Stimulated activated CD8-positive, alpha-beta memory T cell treated with anti-CD3 and anti-CD28 coated beads, Interleukin-4, amount 100 ng/mL, for 4 hours (primary cell): ENCODE measurements at regions not wholly inside any gene's neighbourhood (a gene's known extent, or its start where the extent isn't known, plus 50 kb on each side); places are given as distances from the start of the nearest gene placed in this dataset.

Experiments
- DNase-seq, 2 donors: peaks; one replicate each; pipeline ENCODE4 v3.0.0-alpha.2; 2020; ENCODE audit warnings: low read depth in 2 of 2, low spot score in 1 of 2

DNA sequence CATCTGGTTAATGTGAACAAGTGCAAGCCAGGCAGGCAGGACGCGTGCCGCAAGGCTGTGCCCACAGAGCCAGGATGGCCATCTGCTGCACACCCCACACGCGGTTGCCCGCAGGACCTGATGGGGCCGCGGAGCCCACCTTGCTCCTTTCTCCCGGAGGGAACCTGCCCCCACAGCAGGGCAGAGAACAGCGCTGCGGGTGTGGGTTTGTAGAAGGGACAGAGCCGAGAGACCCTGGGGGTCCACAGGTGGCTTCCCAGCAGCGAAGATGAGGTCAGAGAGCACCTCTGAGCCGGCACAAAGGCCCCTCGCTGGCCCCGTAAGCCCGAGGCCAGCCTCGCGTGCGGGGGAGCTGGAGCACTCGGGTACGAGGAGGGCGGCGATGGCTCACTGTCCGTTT is 460.8 kb upstream of the SALL3 start:
- no peak for DNase-seq

DNA sequence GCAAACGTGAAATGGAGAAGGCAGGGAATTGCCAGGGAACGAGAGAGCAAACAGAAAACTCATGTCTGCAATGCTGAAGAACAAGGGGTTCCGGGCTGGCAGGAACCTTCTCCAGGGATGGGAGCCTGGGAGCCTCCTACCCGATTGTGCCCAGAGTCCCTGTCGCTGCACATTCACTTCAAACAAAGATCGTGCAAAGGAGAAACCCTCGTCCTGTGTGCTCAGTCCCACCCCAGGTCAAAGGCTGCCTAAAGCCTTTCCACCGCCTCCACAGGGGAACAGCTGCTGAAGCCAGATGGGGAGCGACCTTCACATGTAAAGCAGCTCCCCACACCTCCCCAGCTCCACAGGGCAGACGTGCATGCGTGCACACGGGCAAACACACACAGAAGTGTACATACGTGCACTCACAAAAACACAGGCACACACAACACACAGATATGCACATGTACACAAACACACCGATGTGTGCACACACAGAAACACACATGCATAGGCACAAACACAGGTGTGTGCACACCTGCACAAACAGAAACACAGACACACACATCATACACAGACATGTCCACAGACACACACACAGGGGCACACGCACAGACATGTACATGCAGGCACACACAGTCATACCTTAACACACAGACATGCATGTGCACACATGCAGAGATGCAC is 460.1 kb upstream of the SALL3 start:
- no peak for DNase-seq

DNA sequence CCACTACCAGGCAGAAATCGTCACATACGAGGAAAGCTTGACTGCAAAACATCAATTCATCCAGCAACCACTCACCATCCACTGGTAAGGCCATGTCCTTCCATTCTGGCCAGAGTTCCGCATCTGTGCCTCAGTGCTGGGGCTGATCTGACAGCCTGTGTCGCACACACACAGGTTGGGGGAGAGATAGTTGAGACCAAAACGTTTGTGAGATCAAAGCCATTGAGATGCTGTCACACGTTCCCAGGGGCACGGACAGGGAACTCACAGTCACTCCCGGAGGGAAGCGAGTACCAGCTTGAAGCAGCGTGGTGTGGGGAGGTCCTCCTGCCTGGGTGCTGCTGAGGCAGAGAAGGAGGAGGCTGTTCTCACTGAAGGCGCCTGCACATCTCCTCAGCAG is 458.5 kb upstream of the SALL3 start:
- no peak for DNase-seq

GRCh38 chr18:78521744-78522143 is 457.9 kb upstream of the SALL3 start:
- no peak for DNase-seq

DNA sequence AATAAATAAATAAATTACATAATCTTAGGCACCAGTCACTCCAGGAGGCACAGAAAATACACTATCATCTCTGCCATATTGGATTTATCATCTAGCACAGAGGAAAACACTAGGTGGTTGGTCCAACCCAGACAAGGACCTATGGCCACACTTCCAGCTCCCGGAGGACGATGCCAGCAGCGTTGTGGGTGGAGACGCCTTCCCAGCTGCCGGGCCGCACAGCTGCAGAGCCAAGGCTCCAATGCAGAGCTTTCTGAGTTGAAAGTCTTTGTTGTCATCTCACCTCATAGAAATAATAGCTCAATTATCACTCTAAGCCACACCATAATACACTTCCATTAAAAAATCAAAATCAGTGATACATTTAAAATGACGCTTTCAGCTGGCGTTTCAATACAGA is 457.1 kb upstream of the SALL3 start:
- no peak for DNase-seq

DNA sequence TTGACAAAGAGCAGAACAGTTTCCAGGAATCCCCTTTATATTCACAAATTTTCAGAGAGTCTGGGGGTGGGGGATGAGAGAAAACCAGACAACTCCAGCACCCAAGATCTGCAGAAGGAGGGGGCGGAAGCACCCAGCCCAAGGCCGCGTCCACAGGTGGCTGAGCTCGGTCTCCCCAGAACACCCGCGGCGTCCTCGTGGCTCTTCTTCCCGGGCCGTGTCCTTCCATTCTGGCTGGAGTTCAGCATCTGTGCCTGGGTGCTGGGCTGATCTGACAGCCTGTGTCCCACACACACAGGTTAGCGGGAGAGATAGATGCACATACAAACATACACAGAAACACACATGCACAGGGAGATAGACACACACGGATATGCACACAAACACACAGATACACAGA is 455.8 kb upstream of the SALL3 start:
- DNase-seq, result no peak

DNA sequence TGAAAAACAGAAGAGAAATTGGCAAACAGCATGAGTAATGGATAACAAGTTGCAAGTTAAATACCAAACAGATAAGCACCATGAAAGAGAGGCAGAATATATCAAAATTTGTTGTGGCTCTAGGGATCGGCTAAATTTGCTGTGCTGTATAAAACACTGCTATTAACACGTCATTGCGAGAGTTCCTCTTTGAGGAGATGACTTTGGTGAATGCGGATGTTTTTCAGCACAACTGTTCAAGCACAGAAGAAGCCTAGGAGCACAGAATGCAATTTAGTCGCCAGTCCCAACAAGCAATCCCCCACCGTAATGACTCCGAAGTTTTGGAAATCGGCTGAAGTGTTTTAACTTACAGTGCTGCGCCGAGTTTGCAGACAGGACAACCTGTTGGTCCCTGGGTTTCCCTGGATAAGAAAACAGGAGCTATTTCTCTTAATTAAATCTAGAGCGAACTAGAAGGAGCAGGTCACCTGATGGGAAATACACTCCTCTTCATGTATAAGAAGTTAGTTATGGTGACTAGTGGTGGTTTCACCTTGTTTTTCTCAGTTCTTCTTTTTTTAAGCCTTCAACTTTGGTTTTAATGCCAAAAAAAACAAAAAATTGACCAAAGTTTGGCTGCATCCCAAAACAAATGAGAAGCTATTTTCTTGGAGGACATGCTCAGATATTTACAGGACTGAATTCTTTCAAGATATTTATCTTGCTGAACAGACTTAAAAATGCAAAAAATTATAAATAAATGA is 454.1 kb upstream of the SALL3 start:
- DNase-seq, result no peak

DNA sequence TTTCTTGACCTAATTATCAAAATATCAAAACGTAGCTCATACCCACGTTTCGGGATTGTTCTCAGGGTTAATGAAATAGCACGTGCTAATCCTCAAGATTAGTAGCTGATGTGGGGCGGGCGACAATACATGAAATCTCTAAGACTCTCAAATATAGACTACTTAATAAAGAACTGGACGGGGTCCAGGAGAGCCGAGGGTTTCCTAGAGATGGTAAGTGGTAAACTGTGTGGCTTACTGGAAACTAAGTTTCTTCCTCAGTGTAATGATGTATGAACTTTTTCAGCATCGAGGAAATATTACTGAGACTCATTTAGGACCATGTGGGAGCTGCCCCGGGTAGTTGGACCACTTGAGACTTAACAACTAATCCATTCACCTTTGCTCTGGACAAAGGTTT is 453.3 kb upstream of the SALL3 start:
- DNase-seq, result no peak

DNA sequence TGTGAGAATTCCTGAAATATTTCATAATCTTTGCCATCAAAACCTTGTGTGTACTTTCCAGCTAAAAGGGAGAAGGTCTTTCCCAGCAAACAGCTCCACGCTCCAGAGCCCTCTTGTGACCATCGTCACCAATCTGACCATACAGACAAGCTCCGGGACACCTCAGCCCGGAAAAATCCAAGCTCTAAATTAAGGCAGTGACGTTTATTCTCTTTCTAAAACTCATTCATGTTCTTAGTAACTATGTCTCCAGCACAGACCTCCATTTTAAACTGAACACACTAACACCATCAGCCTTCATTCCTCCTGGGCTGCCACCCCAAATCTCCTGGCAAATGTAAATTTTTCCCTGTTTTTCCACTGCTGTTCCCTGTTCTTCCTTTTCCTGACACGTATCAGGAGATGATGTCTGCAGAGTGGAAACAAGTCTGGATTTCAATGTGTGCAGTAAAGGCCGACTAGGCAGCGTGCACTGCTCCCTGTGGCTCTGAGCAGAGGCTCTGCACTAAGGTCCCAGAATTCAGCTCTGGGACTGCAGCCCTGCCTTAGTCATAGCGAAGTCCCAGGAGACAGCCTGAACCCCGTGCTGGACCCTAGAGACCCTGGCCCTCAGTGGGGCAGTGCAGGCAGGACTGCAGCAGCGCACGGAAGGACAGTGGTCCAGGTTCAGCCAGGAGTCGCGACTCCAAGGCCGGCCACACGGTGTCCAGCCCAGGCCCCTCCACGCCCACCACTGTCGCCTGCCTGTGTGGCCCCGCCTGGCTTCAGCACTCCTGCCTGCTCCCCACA is 452.5 kb upstream of the SALL3 start:
- DNase-seq, result no peak

DNA sequence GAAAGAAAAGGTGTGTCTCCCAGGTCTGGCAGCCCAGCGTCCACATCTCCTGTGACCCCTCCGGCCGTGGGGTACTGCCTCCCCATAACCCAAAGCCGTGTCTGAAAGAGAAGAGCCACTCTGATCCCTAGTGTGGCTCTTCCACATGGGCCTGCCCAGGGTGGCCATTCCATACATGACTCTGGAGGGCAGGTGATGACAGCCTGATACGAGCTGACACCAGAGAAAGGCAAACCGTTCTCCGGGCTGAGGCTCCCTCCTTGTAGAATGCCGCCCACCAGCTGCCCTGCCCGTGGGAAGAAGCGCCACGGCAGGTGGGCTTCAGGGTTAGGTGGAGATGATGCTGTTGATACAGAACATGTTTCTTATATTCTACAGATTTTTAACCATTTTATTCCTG is 451.6 kb upstream of the SALL3 start:
- DNase-seq, result no peak

DNA sequence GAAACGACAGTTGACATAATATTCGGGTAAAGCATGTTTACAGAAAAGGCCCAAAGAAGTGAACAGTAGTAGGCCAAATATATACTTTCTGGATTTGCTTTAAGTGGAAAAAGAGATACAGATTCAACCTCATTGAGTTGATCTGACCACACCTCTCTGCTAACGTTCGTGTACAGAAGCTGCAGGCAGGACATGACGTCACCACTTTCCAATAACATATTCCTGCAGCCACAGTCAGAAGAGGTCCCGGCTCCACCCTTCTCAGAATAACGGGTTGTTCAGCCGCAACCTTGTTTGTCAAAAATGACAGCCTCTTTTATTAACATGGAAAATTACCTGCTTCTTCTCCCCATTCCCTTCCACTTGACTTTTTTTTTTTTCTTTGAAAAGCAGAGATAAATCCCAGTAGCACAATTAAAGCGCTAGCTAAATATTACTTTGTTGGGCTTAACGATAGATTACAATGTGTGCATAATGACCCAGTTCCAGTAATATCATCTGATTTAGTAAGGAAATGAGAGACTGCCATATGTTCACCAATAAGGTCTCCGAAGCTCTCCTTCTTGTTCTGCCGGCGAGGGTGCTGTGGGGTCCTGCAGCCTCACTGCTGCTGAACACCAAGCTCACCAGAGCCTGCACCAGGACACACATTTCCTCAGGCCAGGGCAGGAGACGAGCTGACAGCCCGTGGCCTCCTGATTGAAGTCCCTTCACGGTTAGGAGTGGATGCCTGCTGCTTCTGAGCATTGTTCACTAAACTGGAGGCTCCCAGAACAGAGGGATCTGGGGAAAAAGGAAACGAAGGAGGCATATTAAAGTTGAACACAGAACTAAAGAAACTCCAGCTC is 451.0 kb upstream of the SALL3 start:
- no peak for DNase-seq

GRCh38 chr18:78531637-78532036 is 448.0 kb upstream of the SALL3 start:
- no peak for DNase-seq

- DNase-seq, result no peak
Observed at GRCh38 chr18:78538669-78539440, 440.8 kb upstream of the SALL3 start.

- no peak for DNase-seq
Observed at GRCh38 chr18:78540636-78541529, 438.7 kb upstream of the SALL3 start.

DNA sequence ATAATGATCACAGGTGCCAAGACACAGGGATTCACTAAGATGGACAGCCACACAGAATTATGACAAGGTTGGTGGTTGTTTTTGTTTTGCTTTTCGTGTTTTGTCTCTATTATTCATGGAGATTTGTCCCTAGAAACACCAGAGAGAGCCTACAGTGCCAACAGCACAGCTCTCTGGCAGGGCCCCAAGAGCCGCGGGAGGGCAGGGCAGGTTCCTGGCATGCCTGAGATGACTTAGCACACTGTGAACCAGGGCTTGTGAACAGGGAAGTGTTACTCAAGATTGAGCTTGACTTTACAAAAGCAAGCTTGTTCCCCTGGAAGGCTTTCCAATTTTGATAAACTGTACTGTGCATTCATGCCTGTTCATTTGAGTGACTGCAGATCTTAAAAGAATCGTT is 437.4 kb upstream of the SALL3 start:
- DNase-seq, result no peak

- DNase-seq, result no peak
Observed at GRCh38 chr18:78543201-78543725, 436.4 kb upstream of the SALL3 start.

DNA sequence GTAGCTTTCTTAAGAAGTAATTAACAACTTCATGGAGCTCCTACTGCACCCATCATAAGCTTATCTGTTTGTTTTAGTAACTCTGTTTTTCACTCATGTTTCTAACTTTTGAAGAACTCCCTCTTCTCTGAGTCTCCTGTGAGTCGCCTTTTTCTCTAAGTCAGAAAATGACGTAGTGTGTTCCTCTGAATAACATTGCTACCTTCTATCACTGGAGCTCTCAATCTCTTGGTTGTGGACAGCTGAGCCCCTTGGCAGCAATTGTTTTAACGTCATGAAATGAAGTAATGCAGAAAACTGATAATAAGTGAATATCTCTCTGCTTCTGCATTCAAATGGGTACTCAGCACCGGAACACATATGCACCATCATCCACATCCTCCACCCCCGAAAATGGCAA is 433.3 kb upstream of the SALL3 start:
- DNase-seq, result no peak

GRCh38 chr18:78547817-78548216 is 431.8 kb upstream of the SALL3 start:
- DNase-seq, result no peak
